Middle frontal gyrus (tissue), 1 donor: ENCODE measurements at regions not wholly inside any gene's neighbourhood (a gene's known extent, or its start where the extent isn't known, plus 50 kb on each side); places are given as distances from the start of the nearest gene placed in this dataset.

Experiments
- DNase-seq: peaks from one replicate; pipeline ENCODE4 v3.0.0-alpha.2; 2015; ENCODE audit warnings: low spot score; ENCODE audit errors: extremely low spot score

DNA sequence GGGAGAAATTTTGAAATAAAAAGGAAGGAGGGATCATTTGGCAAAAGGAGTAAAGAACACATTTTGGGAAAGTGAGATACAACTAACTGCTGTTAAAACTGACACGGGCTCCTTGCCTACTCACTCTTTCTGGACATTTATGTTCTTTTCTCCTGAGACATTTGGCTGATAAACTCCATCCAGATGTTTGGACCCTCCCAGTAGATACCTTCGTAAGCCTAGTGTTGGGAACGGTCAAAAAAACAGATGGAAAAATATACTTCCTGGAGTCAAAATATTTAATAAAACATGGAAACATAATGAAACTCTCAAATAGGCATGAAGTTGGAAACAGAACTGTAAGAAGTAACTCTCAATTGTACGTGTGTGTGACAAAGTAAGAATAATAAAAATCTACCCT lies 360.1 kb upstream of the RIOK2 start:
- DNase-seq, result no peak

DNA sequence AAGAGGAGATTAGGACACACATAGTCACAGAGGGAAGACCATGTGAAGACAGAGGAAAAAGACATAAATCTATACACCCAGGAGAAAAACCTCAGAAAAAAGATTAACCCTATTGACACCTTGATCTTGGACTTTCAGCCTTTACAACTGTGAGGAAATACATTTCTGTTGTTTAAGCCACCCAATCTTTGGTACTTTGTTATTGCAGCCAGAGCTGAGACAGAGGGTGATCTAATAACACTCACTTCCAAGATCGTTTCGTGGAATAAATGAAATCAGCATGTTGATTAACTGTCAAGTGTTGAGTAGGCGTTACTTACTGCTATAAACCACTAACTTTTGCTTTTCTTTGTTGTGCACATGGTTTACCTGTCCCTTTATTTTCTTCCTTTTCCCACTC lies 361.2 kb upstream of the RIOK2 start:
- no peak for DNase-seq

DNA sequence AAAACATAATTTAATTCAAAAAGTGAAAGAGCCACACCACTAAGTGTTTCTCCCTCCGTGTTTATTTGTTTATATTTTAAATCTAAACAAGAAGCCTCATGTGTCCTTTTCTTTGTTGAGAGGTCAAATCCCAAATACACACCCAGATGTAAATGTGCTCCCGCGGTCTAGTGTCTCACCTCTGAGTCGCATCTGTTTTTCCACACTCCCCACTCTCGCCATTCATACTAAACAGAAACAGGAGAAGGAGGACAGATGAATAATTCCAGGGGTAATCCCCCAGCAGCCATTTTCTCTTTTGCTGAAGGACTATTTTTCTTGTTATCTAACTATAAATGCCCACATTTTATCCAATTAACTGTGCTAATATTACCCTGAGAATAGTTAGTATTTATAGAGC lies 361.6 kb upstream of the RIOK2 start:
- DNase-seq, result no peak

DNA sequence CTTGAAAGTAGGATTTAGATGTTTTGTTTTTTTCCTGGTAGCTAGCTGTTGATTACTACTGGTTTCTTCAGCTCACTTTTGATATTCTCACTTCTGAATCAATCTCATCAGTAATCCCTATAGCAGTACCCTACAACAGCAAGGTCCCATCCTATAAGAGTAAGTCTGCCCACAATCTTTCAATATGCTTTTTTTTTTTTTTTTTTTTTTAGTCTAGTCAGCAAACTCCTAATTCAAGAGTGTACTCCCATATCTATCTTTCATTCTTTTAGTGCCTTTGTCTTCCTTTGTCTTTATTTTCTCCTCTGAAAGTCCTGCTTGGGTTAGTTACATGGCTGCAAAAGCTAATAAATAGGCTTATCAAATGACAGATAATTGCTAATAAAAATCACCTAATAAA lies 362.4 kb upstream of the RIOK2 start:
- DNase-seq, result no peak

DNA sequence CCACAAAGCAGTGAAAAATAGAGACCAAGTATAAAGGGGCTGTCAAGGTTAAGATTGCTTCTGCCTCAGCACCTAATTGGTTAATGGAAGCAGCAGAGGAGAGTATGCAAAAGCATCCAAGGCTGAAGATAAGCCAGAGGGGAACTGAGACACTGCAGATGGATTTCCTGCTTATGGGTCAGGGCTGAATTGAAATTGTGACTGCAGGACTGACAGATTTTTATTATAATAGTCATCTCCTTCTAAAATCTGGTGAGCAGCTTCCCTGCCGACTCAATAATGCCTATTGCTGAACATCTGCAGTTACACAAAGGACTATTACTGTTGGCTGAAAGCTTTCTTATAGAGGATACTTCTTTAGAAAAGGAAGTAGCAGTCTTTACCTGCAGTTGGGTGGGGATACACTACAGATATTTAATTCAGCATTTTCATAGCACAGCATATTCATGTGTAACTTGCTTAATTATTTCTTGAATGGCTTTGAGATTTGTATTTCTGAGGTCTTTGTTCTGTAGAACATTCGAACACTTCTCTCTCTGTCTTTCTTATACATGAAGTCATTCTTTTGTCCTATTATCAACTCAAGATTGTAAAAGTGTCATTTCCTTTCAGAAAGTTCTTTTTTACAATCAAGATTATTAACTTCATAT lies 363.0 kb upstream of the RIOK2 start:
- DNase-seq, result no peak

DNA sequence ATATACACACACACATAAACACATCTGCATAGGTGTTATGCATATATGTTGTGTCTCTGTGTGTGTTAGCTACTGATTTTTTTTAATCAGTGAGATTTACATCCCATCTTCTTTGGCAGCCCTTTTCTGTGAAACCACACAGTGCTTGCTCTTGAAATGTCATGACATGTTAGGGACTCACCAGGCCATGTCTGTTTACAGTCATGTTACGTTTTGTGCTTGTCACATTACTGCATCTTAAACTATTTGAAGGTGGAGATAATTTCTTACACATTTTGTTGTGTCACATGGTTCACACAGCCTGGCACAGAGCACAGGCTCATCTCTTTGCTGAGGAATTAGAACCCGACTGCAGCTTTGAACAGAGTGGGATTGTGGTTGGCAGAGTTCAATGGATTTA lies 364.4 kb upstream of the RIOK2 start:
- DNase-seq, result no peak

DNA sequence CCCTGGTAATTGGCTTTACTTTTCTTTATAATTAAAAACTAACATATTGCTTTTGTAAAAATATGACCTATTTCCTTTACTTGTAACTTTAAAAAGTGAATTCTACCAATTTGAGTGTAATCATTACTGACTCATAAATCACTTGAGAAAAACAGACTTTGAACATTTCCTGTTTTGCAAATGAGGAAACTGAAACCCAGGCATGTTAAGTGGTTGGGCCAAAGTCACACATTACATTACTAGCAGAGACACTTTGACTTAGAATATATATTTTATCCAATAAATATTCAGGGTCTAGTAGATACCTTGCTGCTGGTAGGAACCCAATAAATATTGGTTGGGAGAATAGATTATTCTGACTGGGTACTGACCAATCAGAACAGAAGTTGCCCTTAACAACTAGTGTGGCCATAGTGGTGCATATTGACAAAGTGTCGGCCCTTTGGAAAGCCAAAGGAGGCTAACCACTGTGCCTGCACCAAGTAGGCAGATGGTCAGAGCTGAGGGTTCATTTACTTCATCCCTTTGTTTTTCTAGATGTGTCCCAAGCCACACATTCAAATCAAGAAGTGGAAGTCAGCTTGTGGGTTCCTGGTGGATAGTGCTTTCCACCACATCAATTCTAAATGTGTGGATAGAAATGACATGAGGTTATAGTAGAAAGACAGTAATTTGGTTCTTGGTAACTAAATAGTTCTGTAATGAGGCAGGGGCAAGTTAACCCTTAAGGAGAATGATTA lies 365.1 kb upstream of the RIOK2 start:
- DNase-seq, result no peak

DNA sequence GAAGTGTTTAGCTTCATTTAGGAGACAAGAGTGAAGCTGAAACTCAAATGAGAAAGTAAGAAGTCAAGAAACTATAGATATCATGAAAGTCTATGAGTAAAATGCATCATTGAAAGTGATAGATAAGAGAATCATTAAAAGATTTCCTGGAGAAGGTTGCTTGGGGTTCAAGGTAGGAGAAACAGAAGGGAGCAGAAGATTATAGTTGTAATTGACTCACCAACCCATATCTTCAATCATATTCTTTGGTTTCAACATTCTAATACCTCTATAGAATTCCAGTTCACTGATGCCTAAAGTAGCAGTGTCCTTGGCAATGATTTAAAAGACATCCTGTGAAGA lies 365.7 kb upstream of the RIOK2 start:
- DNase-seq, result no peak

DNA sequence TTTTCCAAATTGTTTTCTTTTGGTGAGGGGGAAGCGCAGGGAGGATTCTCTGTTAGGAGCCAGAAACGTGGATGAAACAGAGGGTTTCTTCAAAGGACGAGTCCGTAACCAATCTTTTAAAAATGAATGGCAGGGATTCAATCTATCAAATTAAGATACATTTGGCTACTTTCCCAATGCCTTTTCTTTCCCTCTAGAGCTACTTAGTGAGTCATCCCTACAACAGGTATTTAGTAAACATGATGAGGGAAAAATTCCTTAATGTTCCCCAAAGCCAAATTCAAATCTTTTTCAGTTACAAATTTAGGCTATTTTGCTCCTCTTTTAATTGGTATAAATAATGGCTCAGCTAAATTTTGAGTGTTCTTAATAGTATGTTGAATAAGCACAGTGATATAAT lies 366.4 kb upstream of the RIOK2 start:
- DNase-seq, result no peak

DNA sequence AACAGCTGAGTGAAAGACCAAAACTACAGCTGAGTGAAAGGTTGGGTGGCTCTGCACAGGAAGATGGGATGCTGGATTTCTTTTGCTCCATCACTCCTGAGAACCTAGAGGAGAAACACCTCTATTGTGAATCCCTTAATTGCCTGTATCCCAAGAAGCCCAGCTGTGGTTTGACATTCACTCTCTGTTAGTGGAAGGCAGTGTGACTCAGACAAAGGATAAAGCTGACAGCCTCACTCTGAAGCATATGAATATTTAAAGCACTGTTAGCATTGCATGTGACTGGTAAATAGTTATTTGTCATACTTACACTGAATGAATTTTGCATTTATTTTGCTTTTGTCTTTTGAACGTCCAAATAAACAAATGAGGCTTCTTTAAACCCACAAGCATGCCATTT lies 367.1 kb upstream of the RIOK2 start:
- DNase-seq, result peak; percentile 15

DNA sequence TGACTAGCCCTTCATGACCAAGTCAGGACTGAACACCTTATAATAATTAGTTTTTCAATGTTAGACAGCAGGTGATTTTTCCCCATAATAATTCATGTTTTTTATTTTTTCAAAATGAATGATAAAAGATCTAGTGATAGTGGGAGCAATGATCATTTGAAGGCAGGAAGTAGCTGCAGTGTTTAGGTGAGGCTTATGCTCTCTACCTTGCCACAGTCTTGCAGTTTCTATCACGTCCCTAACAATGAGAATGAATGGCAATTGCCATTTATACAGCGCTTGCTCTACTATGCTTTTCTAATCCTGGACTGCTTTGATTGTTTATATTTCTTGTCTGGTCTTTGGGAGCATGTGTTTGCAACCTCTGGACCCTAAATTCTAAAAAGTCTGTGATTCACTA lies 367.8 kb upstream of the RIOK2 start:
- no peak for DNase-seq

DNA sequence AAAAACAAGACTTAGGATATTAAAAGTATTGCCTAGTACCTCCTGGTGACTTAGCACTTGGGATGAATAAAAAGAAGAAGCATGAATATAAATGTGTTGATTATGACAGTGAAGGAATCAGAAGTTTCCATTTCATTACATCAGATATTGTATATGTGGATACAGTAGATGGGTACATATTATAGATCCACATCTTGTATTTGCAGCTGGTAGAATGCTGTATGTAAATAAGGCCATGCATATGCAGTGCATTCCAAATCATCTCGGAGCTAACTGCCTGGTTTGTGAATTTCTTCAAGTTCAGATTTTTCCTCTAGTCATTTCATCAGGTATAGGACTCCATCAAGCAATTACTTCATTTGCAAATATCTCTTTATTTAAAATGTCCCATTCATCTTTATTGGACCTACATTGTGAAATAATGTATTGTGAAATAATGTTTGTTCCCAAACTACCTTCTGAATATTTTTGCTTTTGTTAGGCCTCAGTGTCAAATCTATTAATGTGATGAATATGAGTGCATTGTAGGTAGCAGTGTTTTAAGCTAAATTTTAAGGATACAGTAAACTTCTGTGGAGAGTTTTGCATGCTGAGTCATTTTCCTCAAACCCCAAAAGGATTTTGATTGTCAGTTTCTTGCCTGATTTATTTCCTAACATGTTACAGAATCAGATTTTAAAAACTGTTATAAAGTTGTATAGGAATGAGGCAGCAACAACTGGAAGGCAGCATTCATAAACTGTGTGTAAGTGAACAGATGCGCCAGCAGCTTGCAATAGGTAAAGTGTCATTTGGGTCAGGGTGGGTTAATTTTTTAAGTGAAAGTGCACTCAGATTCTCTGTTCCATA lies 370.8 kb upstream of the RIOK2 start:
- no peak for DNase-seq

DNA sequence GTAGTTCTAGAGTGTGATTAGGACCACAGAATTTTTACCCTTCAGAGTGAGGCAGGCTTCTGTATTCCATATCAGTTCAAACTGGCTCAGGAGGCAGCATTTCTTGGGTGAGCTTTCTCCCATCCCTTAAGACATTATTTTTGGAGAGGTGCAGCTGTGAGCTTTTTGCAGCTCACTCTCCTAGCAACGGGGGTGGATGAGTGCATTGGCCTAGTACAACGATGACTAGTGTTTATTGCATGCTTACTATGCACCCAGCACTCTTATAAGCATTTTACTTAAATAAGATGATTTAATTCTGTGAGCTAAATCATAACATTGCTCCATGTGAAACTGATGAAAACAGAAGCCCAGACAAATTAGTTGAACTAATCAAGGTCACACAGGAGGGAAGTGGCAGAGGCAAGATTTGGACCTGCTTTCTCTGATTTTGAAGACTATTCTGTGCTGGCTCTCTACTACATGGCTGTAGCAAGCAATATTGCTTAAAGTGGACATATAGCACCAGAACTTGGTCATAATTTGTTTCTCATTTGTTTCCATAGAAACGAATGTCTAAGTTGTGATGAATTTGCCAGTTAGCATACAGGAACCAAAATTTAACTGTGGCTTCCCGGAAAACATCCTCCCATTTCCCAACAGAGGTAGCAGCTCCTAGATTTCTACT lies 372.1 kb upstream of the RIOK2 start:
- DNase-seq, result peak; percentile 64

DNA sequence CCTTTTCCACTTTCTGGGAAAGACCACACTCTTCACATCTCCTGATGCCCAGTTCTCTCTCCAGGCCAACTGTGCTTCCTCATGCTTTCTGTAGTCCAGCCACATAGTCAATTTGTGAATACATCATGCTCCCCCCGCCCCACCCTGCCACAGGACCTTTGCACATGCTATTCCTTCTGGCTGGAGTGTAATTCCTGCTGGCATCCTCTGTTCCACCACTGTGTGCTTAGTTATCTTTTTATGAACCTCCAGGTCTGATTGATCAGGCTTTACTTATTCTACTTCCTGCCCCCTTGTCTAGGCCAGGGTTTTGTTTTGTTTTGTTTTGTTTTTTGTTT lies 372.6 kb upstream of the RIOK2 start:
- no peak for DNase-seq

DNA sequence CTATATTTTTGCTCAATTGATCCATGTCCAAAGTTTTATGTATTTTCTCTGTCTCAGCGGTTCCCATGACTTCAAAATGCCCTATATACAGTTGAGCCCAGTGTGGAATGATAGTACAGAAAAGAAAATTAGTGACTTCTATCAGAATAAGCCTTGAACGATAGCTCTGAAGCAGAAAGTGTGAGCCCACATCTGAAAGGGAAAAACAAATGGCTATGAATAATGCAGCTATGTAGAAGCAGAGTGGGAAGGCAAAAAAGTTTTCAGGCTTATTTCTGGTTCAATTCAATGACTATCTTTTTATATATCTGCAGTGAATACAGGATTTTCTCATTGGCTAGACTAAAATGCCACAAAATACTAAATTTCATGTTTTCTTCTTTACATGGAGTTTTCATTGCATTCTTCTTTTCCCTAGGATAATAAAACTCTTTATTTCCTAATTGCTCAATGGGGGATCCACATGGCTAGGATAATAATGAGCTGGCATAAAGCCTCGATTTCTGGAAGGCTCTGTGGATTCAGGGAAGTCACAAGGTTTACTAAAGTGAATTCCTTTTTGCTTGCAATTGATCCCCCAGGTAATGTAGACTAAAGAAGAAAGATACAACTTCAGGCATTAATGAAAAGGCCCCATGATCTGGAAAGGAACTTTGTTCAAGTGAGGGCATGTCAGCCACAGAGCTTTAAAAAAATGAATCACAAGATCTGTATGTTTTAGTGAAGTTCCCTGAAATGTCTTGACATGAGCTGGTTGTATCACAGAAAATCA lies 377.0 kb upstream of the RIOK2 start:
- no peak for DNase-seq

DNA sequence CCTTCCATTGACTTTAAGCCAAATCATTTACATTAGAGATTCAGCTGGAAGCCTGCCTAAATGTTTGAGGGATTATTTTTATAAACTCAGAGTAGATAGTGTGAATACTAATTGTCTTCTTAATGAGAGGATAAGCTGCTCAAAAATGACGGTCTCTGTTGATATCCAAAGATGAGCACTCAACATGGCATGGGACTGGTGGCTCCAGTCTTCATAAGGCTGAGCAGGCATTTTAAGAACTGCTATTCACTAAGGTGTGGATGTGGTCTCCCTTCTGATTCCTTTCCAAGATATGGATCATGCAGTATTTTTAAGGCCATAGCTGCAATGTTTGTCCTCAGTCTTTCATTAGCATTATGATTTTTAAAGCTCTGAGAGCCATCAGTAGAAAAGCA lies 377.5 kb upstream of the RIOK2 start:
- no peak for DNase-seq

DNA sequence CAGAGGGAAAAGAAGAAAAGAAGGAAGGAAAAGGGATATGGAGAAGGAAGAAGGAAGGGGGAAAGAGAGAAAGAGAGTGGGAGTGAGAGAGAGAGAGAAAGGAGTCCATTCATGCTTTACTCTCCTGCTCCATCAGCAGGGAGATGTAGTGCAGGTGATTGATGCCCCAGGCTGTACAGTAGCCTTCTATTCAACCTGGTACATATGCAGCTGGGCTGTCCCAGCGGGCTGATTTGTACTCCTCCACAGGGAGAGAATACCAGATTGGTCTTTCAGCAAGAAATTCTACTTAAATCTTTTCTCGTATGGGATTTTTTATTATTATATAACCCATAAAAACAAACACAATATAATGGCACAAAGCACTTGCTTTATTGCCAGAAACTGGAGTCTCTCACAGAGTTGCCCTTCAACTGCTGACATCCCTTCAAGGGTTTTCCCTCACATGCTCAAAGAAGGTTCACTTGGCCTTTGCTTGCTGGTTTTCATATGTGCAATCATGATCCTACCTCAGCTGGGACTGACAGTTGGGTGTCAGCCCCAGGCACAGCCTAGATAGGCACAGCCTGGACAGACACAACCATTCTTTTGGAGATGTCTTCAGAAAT lies 380.1 kb upstream of the RIOK2 start:
- DNase-seq, result no peak

DNA sequence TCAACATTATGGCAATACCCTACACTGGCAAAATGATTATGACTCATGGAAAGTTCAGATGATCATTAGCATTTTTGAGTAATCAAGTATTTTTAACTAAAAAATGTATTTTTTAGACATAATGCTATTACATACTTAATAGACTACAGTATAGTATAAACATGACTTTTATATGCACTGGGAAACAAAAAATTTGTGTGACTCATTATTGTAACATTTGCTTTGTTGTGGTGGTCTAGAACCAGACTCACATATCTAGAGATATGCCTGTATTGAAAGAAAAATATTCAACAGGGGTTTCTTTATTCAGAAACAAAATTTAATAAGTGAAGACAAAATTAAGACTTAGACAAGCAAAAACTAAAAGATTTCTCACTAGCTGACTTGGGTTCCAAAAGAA lies 385.3 kb upstream of the RIOK2 start:
- DNase-seq, result no peak

DNA sequence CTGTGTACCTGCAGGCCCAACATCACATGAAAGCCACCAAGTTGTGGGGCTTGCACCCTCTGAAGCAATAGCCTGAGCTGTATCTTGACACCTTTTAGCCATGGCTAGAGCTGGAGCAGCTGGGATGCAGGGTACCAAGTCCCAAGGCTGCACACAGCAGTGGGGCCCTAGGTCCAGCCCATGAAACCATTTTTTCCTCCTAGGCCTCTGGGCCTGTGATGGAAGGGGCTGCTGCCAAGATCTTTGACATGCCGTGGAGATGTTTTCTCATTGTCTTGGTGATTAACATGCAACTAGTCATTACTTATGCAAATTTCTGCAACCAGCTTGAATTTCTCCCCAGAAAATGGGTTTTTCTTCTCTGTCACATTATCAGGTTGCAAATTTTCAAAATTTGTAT lies 387.2 kb upstream of the RIOK2 start:
- DNase-seq, result no peak

DNA sequence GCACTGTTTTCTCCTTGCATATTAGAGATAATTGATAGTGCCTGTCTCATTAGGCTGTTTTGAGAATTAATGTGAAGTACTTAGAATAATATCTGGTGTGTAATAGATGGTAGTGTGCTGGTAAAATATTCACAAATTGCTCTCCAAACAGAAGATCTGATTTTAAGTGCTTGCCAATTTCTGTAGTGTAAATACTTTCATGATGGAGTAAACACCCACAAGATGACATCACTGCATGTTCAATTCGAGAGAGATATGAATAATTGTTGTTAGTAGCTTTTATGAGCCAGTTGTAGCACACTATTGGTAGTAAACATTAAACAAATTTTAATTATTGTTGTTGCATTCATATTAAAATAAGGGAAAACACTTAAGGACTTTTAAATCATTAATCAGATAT lies 392.3 kb upstream of the RIOK2 start:
- DNase-seq, result no peak

DNA sequence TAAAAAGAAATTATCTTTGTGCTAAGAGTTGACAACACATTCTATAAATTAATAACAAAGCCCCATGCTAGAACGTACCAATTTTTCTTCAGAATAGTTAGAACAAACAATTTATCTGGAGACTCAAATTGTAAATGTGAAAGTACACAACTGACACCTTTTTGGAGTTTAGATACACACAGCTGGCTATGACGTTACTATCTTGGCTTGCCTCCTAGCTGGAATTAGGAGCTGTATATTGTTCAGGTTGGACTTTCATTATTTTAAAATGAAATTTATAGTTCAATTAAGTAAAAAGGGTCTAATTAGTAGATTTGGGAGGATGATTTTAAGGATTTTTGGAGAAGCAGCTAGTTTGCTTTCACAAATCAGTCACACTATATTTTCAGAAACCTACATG lies 393.9 kb upstream of the RIOK2 start:
- DNase-seq, result no peak
